Upper lobe of left lung (tissue), 6 donors: ENCODE measurements at regions not wholly inside any gene's neighbourhood (a gene's known extent, or its start where the extent isn't known, plus 50 kb on each side); places are given as distances from the start of the nearest gene placed in this dataset.

Source experiments
- ATAC-seq, 2 donors: fragments of 200-7000 bp; cut with Tn5 transposase; one replicate each; pipeline ENCODE4 v1.9.1; 2022; ENCODE audit warnings: mild to moderate bottlenecking in 2 of 2, moderate library complexity in 2 of 2; ENCODE audit not compliant: low FRiP score in 2 of 2
- DNase-seq, 2 donors: peaks; one replicate each; pipeline ENCODE4 v3.0.0-alpha.2; 2019 to 2020
- H3K27ac ChIP-seq, 4 donors: fragments of 200-600 bp; sonication (generic); one replicate each; pipeline ENCODE4 v1.5.1; 2016 to 2019
- H3K27me3 ChIP-seq, 4 donors: fragments of 200-600 bp; sonication (generic); one replicate each; pipeline ENCODE4 v1.5.1; 2017 to 2019
- H3K36me3 ChIP-seq, 4 donors: fragments of 200-600 bp; sonication (generic); one replicate each; pipeline ENCODE4 v1.5.1; 2016 to 2019
- H3K4me1 ChIP-seq, 4 donors: fragments of 200-600 bp; sonication (generic); one replicate each; pipeline ENCODE4 v1.5.1; 2018 to 2019
- H3K4me3 ChIP-seq, 4 donors: fragments of 200-600 bp; sonication (generic); one replicate each; pipeline ENCODE4 v1.5.1; 2017 to 2019; ENCODE audit warnings: mild to moderate bottlenecking in 2 of 4, moderate library complexity in 1 of 4
- H3K9me3 ChIP-seq, 4 donors: fragments of 200-600 bp; sonication (generic); one replicate each; pipeline ENCODE4 v1.5.1; 2018 to 2019
- EP300 ChIP-seq, 4 donors: sonication (generic); formaldehyde crosslinking; IDR thresholded peaks; one replicate each; pipeline ENCODE4 v1.5.1; 2017; ENCODE audit warnings: antibody characterized with exemption in 4 of 4, control low read depth in 2 of 4
- POLR2A ChIP-seq, 4 donors: fragments of 450-650 bp; IDR thresholded peaks; one replicate each; pipeline ENCODE4 v1.5.1; 2016 to 2017; ENCODE audit warnings: antibody characterized with exemption in 4 of 4, mild to moderate bottlenecking in 2 of 4
- POLR2AphosphoS5 ChIP-seq, 2 donors: sonication (generic); formaldehyde crosslinking; IDR thresholded peaks; one replicate each; pipeline ENCODE4 v1.5.1; 2017; ENCODE audit warnings: antibody characterized with exemption in 2 of 2
- WGBS, 2 donors: methylation state at CpG; one replicate each; pipeline ENCODE4 v1.1.5; 2017 to 2018; 5-methylcytosine and 5-hydroxymethylcytosine counted together
- TF ChIP-seq, protein P1 (sequence below), 6 experiments: fragments of 450-650 bp in 4 of 6; fragments of 200-600 bp in 2 of 6; sonication (generic) in 2 of 6; IDR thresholded peaks; one replicate each; pipeline ENCODE4 v1.5.1; 2016 to 2019; ENCODE audit warnings: antibody characterized with exemption in 6 of 6
- donor health status: DM: no; HTN: no; CAD: no; lungs with moderate emphysema.
- donor health status: DM: no; HTN: yes; CAD: no; lungs with severe emphysema.

- Histone ChIP-seq H3K36me3 (no peaks in the 10 kb centered on the region), H3K4me3 (no peak overlapping the region), H3K27me3 (no peaks in the 10 kb centered on the region), H3K27ac (no peak overlapping the region), H3K4me1 (peaks cover 16 to 38% (median 19%) of the 10 kb centered on the region in 4 donors), H3K9me3 (no peaks in the 10 kb centered on the region)
- TF ChIP-seq, protein P1, sequence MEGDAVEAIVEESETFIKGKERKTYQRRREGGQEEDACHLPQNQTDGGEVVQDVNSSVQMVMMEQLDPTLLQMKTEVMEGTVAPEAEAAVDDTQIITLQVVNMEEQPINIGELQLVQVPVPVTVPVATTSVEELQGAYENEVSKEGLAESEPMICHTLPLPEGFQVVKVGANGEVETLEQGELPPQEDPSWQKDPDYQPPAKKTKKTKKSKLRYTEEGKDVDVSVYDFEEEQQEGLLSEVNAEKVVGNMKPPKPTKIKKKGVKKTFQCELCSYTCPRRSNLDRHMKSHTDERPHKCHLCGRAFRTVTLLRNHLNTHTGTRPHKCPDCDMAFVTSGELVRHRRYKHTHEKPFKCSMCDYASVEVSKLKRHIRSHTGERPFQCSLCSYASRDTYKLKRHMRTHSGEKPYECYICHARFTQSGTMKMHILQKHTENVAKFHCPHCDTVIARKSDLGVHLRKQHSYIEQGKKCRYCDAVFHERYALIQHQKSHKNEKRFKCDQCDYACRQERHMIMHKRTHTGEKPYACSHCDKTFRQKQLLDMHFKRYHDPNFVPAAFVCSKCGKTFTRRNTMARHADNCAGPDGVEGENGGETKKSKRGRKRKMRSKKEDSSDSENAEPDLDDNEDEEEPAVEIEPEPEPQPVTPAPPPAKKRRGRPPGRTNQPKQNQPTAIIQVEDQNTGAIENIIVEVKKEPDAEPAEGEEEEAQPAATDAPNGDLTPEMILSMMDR (IDR thresholded peaks at IDR 0.05) = no peak
- TF ChIP-seq POLR2AphosphoS5 (IDR thresholded peaks at IDR 0.05) (no peak), POLR2A (IDR thresholded peaks at IDR 0.05) (no peak), EP300 (IDR thresholded peaks at IDR 0.05) (no peak)
- DNase-seq = no peak
- ATAC-seq = no peak
- WGBS, 2 donors = 54 to 77% methylated on average over 3 of the region's 3 CpGs
Measured at GRCh38 chr13:48583859-48584311, 51.0 kb upstream of the RCBTB2 start.

DNA sequence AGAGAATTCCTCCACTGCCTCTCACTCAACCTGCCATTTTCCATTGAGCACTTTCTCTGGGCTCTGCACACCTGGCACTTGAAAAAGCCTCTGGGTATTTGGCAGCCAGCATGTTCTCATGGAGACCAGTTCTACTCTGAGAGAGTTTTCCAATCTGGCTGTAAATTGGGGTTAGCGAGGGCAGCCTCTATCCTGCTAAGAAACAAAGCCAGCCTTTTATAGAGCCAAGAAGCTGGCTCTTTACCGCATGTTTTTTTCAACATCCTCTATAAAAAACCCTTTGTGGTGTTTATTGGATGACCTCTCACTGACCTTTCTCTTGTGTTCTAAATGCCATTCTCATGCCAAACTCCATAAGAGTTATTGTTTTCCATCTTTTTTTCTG lies 52.6 kb upstream of the RCBTB2 start:
- Histone ChIP-seq H3K27me3 (no peaks in the 10 kb centered on the region), H3K9me3 (no peaks in the 10 kb centered on the region), H3K4me3 (no peak overlapping the region), H3K4me1 (peaks cover 9 to 22% (median 18%) of the 10 kb centered on the region in 4 donors), H3K27ac (no peak overlapping the region), H3K36me3 (no peaks in the 10 kb centered on the region)
- DNase-seq = no peak
- TF ChIP-seq, protein P1 (IDR thresholded peaks at IDR 0.05) = no peak
- TF ChIP-seq POLR2AphosphoS5 (IDR thresholded peaks at IDR 0.05) (no peak), EP300 (IDR thresholded peaks at IDR 0.05) (no peak), POLR2A (IDR thresholded peaks at IDR 0.05) (no peak)
- ATAC-seq = peak in 1 of 2 donors; percentile 40
- 10 to 32% methylated on average over 2 of the region's 2 CpGs for WGBS, 2 donors

GRCh38 chr13:48586591-48587103 lies 53.8 kb upstream of the RCBTB2 start:
- DNase-seq (no peak), ATAC-seq (peak in 1 of 2 donors; percentile 42)
- no peaks in the 10 kb centered on the region for H3K9me3 ChIP-seq
- H3K36me3 ChIP-seq = no peaks in the 10 kb centered on the region
- no peak overlapping the region for H3K4me3 ChIP-seq
- no peaks in the 10 kb centered on the region for H3K27me3 ChIP-seq
- peaks cover 9 to 22% (median 18%) of the 10 kb centered on the region in 4 donors for H3K4me1 ChIP-seq
- WGBS, 2 donors = 18 to 24% methylated on average over 5 of the region's 5 CpGs
- no peak for TF ChIP-seq POLR2A (IDR thresholded peaks at IDR 0.05)
- TF ChIP-seq POLR2AphosphoS5 (IDR thresholded peaks at IDR 0.05) = no peak
- TF ChIP-seq, protein P1 (IDR thresholded peaks at IDR 0.05) = no peak
- no peak for TF ChIP-seq EP300 (IDR thresholded peaks at IDR 0.05)
- H3K27ac ChIP-seq = no peak overlapping the region

DNA sequence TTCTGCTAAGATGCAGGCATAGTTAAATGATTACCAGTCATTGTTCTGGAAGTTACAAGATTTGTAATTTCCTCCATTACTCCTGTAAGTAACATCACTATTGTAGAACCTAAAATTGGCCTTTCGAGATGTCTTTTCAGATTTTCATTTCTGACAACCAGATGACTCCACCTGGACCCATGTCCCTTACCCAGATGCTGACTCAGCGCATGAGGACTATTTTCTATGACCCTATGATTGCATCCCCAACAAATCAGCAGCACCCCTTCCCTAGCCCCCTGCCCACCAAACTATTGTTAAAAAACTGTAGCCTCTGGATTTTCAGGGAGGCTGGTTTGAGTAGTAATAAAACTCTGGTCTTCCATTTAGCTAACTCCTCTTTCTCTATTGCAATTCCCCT lies 55.2 kb upstream of the RCBTB2 start:
- Histone ChIP-seq H3K27ac (no peak overlapping the region), H3K4me1 (peaks cover 9 to 22% (median 18%) of the 10 kb centered on the region in 4 donors), H3K4me3 (no peak overlapping the region), H3K36me3 (no peaks in the 10 kb centered on the region), H3K9me3 (no peaks in the 10 kb centered on the region), H3K27me3 (no peaks in the 10 kb centered on the region)
- DNase-seq = no peak
- TF ChIP-seq, protein P1 (IDR thresholded peaks at IDR 0.05) = no peak
- TF ChIP-seq POLR2A (IDR thresholded peaks at IDR 0.05) = no peak
- no peak for TF ChIP-seq EP300 (IDR thresholded peaks at IDR 0.05)
- no peak for TF ChIP-seq POLR2AphosphoS5 (IDR thresholded peaks at IDR 0.05)
- ATAC-seq = no peak
- 98 to 100% methylated on average over 2 of the region's 2 CpGs for WGBS, 2 donors
